Astrocyte (in vitro differentiated cells and primary cell): ENCODE measurements at regions not wholly inside any gene's neighbourhood (a gene's known extent, or its start where the extent isn't known, plus 50 kb on each side); places are given as distances from the start of the nearest gene placed in this dataset.
A peak's percentile ranks its signal among the peaks of the same experiment; 100 is the strongest.

Source experiments
- DNase-seq: peaks from one replicate; pipeline ENCODE4 v3.0.0-alpha.2; 2010; ENCODE audit warnings: low read depth
- FAIRE-seq: peaks from 2 replicates; lab custom pipeline; 2011; peaks lifted over from hg19 to GRCh38; lab: Jason Lieb, UNC
- H2AFZ ChIP-seq: 2 replicates; pipeline ENCODE4 v1.6.0; 2012; ENCODE audit warnings: low read depth, low read length, inconsistent platforms
- H3K27ac ChIP-seq: 2 replicates; pipeline ENCODE4 v1.5.1; 2011; ENCODE audit warnings: low read depth, low read length, inconsistent platforms
- H3K27me3 ChIP-seq: 2 replicates; pipeline ENCODE4 v1.6.0; 2011; ENCODE audit warnings: low read length, inconsistent platforms; ENCODE audit not compliant: insufficient read depth
- H3K36me3 ChIP-seq: 2 replicates; pipeline ENCODE4 v1.5.1; 2011; ENCODE audit warnings: low read length, inconsistent platforms; ENCODE audit not compliant: insufficient read depth
- H3K4me1 ChIP-seq: 2 replicates; pipeline ENCODE4 v1.5.1; 2011; ENCODE audit warnings: low read length, inconsistent platforms; ENCODE audit not compliant: insufficient read depth
- H3K4me2 ChIP-seq: 2 replicates; pipeline ENCODE4 v1.6.0; 2012; ENCODE audit warnings: low read length, inconsistent platforms
- H3K4me3 ChIP-seq: 2 replicates; pipeline ENCODE4 v1.5.1; 2011; ENCODE audit warnings: low read depth, mild to moderate bottlenecking, low read length, inconsistent platforms; ENCODE audit not compliant: insufficient read depth
- H3K79me2 ChIP-seq: 2 replicates; pipeline ENCODE4 v1.6.0; 2012; ENCODE audit warnings: mild to moderate bottlenecking, low read length, inconsistent platforms; ENCODE audit not compliant: insufficient read depth
- H3K9ac ChIP-seq: 2 replicates; pipeline ENCODE4 v1.6.0; 2012; ENCODE audit warnings: mild to moderate bottlenecking, low read length, inconsistent platforms
- H3K9me3 ChIP-seq: 2 replicates; pipeline ENCODE4 v1.5.1; 2012; ENCODE audit warnings: low read depth, mild to moderate bottlenecking, low read length, inconsistent platforms; ENCODE audit not compliant: insufficient read depth
- H4K20me1 ChIP-seq: 2 replicates; pipeline ENCODE4 v1.6.0; 2012; ENCODE audit warnings: low read length, inconsistent platforms; ENCODE audit not compliant: insufficient read depth
- H3K27ac Mint-ChIP-seq: one replicate; pipeline ENCODE4 v1.8.0; 2021; ENCODE audit warnings: mild to moderate bottlenecking, mixed read lengths; ENCODE audit not compliant: unreplicated experiment
- H3K27me3 Mint-ChIP-seq: one replicate; pipeline ENCODE4 v1.8.0; 2021; ENCODE audit warnings: low read depth, mixed read lengths; ENCODE audit not compliant: unreplicated experiment
- H3K36me3 Mint-ChIP-seq: one replicate; pipeline ENCODE4 v1.8.0; 2021; ENCODE audit warnings: low read depth, mixed read lengths; ENCODE audit not compliant: unreplicated experiment
- H3K4me1 Mint-ChIP-seq: one replicate; pipeline ENCODE4 v1.8.0; 2021; ENCODE audit warnings: low read depth, mixed read lengths; ENCODE audit not compliant: unreplicated experiment
- H3K4me3 Mint-ChIP-seq: one replicate; pipeline ENCODE4 v1.8.0; 2021; ENCODE audit warnings: mild to moderate bottlenecking, moderate library complexity, mixed read lengths; ENCODE audit not compliant: unreplicated experiment
- H3K9me3 Mint-ChIP-seq: one replicate; pipeline ENCODE4 v1.8.0; 2021; ENCODE audit warnings: mild to moderate bottlenecking, mixed read lengths; ENCODE audit not compliant: unreplicated experiment
- CTCF ChIP-seq: IDR thresholded peaks from 2 replicates; pipeline ENCODE4 v1.5.1; 2011; ENCODE audit warnings: low read depth, mild to moderate bottlenecking, inconsistent platforms, low read length, moderate library complexity; ENCODE audit not compliant: insufficient read depth
- EZH2 ChIP-seq: IDR thresholded peaks from 2 replicates; pipeline ENCODE4 v1.6.1; 2012; ENCODE audit warnings: mild to moderate bottlenecking, low read length, inconsistent platforms; ENCODE audit not compliant: insufficient read depth

GRCh38 chr3:82685761-82686160 is 924.3 kb upstream of the GBE1 start:
- Mint-ChIP-seq H3K4me1 (peaks cover 7% of the 10 kb centered on the region), H3K27me3 (no peaks in the 10 kb centered on the region), H3K27ac (peak overlapping the region; percentile 73), H3K4me3 (no peak overlapping the region), H3K9me3 (no peaks in the 10 kb centered on the region), H3K36me3 (no peaks in the 10 kb centered on the region)
- Histone ChIP-seq H3K27ac (peak overlapping the region; percentile 3), H3K4me3 (no peak overlapping the region), H4K20me1 (no peaks in the 10 kb centered on the region), H3K9ac (no peak overlapping the region), H3K79me2 (no peaks in the 10 kb centered on the region), H2AFZ (peak overlapping the region; percentile 9), H3K9me3 (no peaks in the 10 kb centered on the region), H3K4me1 (peaks cover 5% of the 10 kb centered on the region), H3K36me3 (no peaks in the 10 kb centered on the region), H3K27me3 (no peaks in the 10 kb centered on the region), H3K4me2 (peak overlapping the region; percentile 13)
- FAIRE-seq = no peak
- DNase-seq = peak; percentile 85
- TF ChIP-seq CTCF = no peak
- no peak for TF ChIP-seq EZH2

GRCh38 chr3:82676356-82677026 is 915.0 kb upstream of the GBE1 start:
- DNase-seq = peak; percentile 26
- TF ChIP-seq EZH2 (no peak), CTCF (no peak)
- Histone ChIP-seq H3K79me2 (no peaks in the 10 kb centered on the region), H3K4me2 (peak overlapping the region; percentile 48), H3K4me3 (no peak overlapping the region), H3K27me3 (no peaks in the 10 kb centered on the region), H3K4me1 (no peaks in the 10 kb centered on the region), H3K9ac (no peak overlapping the region), H3K27ac (no peak overlapping the region), H4K20me1 (no peaks in the 10 kb centered on the region), H3K36me3 (no peaks in the 10 kb centered on the region), H3K9me3 (no peaks in the 10 kb centered on the region), H2AFZ (no peak overlapping the region)
- no peaks in the 10 kb centered on the region for H3K27me3 Mint-ChIP-seq
- no peak overlapping the region for H3K27ac Mint-ChIP-seq
- H3K4me3 Mint-ChIP-seq = no peak overlapping the region
- H3K36me3 Mint-ChIP-seq = no peaks in the 10 kb centered on the region
- H3K9me3 Mint-ChIP-seq = no peaks in the 10 kb centered on the region
- no peak for FAIRE-seq
- H3K4me1 Mint-ChIP-seq = peaks cover 5% of the 10 kb centered on the region

GRCh38 chr3:82672966-82673365 is 911.5 kb upstream of the GBE1 start:
- H4K20me1 ChIP-seq = no peaks in the 10 kb centered on the region
- no peak for FAIRE-seq
- no peaks in the 10 kb centered on the region for H3K79me2 ChIP-seq
- no peak overlapping the region for H3K4me3 Mint-ChIP-seq
- TF ChIP-seq EZH2 (no peak), CTCF (no peak)
- H3K9ac ChIP-seq = no peak overlapping the region
- no peak overlapping the region for H3K27ac ChIP-seq
- no peak overlapping the region for H3K4me2 ChIP-seq
- no peak overlapping the region for H3K27ac Mint-ChIP-seq
- H3K4me3 ChIP-seq = no peak overlapping the region
- H3K4me1 ChIP-seq = no peaks in the 10 kb centered on the region
- no peaks in the 10 kb centered on the region for H3K9me3 ChIP-seq
- H3K36me3 ChIP-seq = no peaks in the 10 kb centered on the region
- no peaks in the 10 kb centered on the region for H3K9me3 Mint-ChIP-seq
- DNase-seq = peak; percentile 14
- H2AFZ ChIP-seq = no peak overlapping the region
- peaks cover 5% of the 10 kb centered on the region for H3K4me1 Mint-ChIP-seq
- H3K27me3 Mint-ChIP-seq = no peaks in the 10 kb centered on the region
- no peaks in the 10 kb centered on the region for H3K27me3 ChIP-seq
- no peaks in the 10 kb centered on the region for H3K36me3 Mint-ChIP-seq
